HG02763 (cell line): ENCODE measurements at regions not wholly inside any gene's neighbourhood (a gene's known extent, or its start where the extent isn't known, plus 50 kb on each side); places are given as distances from the start of the nearest gene placed in this dataset.
"Not testable (repeated sequence)": the region's sequence is repeated elsewhere in the genome, so short reads cannot be mapped to it uniquely, and the experiment has no call there.

ENCODE experiments used
- ATAC-seq: cut with Tn5 transposase; IDR thresholded peaks from one replicate; pipeline ENCODE4 v1.9.1; 2021; ENCODE audit warnings: mild to moderate bottlenecking, moderate library complexity; ENCODE audit not compliant: unreplicated experiment

DNA sequence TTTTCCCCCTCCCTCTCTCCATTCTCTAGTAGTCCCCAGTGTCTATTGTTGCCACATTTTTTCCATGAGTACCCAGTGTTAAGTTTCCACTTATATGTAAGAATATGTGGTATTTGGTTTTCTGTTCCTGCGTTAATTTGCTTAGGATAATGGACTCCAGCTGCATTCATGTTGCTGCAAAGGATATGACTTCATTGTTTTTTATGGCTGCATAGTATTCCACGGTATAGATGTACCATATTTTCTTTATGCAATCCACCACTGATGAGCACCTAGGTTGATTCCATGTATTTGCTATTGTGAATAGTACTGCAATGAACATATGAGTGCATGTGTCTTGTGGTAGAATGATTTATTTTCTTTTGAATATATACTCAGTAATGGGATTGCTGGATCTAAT, 77.4 kb upstream of the MEGF10 start:
- ATAC-seq = no peak

DNA sequence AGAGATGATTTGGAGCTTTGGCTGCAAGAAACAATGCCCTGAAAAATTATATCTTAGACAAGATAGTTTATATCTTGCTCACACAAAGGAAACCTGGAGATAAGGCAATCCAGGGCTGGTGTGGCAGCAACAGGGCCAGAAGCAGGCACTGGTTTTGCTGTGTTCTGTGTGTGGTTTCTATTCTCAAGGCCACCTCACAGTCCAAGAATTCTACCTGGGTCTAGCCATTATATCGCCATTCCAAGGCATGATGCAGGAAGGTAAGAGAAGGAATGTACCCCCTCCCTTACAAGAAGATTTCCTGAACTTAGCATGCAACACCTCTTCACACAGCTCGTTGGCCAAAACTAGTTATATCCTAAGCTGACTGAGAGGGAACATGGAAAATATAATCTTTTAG, 74.5 kb upstream of the MEGF10 start:
- ATAC-seq = no peak

GRCh38 chr5:127216898-127217675, 73.5 kb upstream of the MEGF10 start:
- no peak for ATAC-seq

DNA sequence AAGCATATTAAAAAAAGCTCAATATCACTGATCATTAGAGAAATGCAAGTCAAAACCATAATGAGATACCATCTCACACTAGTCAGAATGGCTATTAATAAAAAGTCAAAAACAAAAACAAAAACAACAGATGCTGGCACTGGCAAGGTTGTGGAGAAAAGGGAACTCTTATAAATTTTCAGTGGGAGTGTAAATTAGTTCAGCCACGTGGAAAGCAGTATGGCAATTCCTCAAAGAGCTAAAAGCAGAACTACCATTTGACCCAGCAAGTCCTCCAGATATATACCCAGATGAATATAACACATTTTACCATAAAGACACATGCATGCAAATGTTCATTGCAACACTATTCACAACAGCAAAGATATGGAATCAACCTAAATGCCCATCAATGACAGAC, 68.7 kb upstream of the MEGF10 start:
- ATAC-seq = not testable (repeated sequence)

- peak; percentile 58 for ATAC-seq
Measured at GRCh38 chr5:127222571-127223156, 67.9 kb upstream of the MEGF10 start.

GRCh38 chr5:127223256-127223974, 67.2 kb upstream of the MEGF10 start:
- ATAC-seq = no peak

DNA sequence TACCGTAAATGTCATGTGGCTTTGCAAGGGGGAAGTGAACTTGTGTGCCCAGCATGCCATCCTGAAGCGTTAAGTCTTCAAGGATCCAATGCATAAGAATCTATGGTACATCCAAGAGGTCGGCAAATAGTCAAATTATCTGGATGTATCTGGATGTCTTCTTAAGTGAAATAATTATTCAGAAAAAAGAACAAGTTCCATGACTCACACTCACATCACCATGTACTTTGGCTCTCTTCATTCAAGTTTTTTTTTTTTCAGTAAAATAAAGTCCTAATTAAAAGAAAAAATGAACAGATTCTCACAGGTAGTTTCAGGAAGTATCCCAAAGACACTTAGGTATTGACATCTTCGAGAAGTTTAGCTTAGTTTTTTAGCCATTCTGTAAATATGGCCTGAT, 62.7 kb upstream of the MEGF10 start:
- ATAC-seq = no peak

- ATAC-seq = no peak
Measured at GRCh38 chr5:127228540-127229184, 61.9 kb upstream of the MEGF10 start.

- peak; percentile 81 for ATAC-seq
Measured at GRCh38 chr5:127229185-127229889, 61.3 kb upstream of the MEGF10 start.

DNA sequence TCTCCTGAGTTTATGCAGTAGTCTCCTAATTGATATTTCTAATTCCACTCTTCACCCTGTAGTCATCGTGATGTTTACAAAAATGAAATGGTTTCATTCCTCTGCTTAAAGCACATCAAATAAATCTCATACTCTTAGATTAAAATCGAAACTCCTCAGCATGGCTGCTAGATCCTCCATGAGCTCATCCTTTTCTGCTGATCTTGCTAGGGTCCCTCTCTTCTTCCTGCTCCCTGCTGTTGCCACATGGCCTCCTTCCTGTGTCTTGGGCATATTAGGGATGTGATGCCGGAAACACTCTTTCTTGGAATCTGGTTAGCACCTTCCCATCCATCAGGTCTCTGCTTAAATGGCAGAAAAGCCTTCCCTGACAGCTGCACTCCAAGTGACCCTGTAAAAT, 59.5 kb upstream of the MEGF10 start:
- no peak for ATAC-seq

DNA sequence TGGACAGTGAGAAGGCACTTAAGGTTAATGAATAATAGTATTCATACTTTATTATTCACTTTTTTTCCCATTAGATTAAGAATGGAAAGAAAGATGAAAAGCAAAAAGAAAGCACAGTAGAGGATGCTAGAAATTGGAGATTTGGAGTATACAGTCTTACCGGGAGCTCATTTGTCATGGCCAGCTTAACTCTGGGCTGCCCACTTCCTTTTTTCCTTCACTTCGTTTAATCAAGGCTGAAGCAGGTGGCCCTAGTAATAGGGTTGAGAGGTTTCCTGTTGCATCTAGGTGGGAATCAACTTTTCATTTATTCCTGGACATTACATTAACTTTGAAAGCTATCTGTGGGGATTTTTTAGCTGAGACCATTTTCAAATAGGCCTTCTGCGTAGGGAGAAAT, 57.0 kb upstream of the MEGF10 start:
- ATAC-seq = no peak

DNA sequence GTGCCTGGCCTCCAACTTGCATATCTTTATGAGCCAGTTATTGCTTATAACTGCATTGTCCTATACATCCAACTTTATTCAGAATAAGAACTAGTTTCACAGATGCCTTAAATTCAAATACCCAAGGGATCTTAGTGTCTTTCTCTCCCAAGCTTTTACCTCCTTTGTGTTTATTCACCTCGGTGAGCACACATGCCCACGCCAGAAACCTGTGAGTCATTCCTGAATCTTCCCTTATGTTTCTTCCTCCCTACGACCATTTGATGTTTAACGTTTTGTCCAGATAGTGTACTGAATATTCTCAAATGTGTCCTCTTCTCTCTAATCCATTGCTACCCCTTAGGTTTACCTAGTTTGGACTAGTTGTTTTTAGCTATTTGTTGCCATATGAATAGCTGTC, 55.5 kb upstream of the MEGF10 start:
- ATAC-seq = no peak

DNA sequence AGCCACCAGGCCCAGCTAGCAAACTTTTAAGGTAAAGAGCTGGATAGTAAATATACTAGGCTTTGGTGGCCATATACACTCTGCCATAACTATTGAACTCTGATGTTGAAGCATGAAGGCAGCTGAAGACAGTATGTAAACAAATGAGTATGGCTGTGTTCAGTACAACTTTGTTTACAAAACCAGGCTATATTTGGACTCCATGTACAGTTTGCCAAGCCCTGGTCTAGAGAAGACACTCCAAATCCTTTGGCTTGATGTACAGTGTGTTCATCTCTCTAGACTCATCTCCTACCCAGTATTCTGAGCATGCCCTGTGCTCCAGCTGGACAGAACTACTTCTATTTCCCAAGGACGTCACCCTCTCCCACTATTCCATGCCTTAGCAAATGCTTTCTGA, 54.3 kb upstream of the MEGF10 start:
- ATAC-seq = no peak
